ENCODE measurements at regions not wholly inside any gene's neighbourhood (a gene's known extent, or its start where the extent isn't known, plus 50 kb on each side); places are given as distances from the start of the nearest gene placed in this dataset.

DNA sequence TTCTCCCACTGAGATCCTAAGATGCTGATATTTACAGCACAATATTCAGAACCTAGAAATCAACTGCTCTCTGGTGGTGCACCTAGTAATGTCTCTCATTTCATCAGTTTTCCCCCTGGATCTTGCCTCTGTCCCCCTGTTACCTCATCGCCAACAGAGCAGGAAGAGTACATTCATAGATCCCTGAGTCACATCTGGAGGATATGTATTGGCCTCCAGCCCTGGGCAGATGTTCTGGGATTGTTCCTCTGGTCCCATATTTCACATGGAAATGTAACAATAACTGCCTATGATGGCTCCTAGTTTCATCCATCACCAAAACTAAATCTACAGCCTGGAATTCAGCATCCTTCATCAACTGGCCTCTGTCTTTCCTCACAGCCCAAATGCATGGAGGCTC, 278.8 kb upstream of the SLC14A2 start:
- Histone ChIP-seq H3K27me3 (replicated peaks in 1 of 7) (no peaks in the 10 kb centered on the region), H3K4me3 (no peak overlapping the region), H3K27ac (no peak overlapping the region), H3K9me3 (no peaks in the 10 kb centered on the region), H3K4me1 (no peaks in the 10 kb centered on the region), H3K36me3 (no peaks in the 10 kb centered on the region)
- intact Hi-C loops (cut with DNase I; ENCODE audit: low total_unique reads) = no loop called here
- DNase-seq = no peak
- 63 to 95% (median 79%) methylated on average over 1 of the region's 1 CpG for WGBS, 5 donors
- TF ChIP-seq, protein P1, sequence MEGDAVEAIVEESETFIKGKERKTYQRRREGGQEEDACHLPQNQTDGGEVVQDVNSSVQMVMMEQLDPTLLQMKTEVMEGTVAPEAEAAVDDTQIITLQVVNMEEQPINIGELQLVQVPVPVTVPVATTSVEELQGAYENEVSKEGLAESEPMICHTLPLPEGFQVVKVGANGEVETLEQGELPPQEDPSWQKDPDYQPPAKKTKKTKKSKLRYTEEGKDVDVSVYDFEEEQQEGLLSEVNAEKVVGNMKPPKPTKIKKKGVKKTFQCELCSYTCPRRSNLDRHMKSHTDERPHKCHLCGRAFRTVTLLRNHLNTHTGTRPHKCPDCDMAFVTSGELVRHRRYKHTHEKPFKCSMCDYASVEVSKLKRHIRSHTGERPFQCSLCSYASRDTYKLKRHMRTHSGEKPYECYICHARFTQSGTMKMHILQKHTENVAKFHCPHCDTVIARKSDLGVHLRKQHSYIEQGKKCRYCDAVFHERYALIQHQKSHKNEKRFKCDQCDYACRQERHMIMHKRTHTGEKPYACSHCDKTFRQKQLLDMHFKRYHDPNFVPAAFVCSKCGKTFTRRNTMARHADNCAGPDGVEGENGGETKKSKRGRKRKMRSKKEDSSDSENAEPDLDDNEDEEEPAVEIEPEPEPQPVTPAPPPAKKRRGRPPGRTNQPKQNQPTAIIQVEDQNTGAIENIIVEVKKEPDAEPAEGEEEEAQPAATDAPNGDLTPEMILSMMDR (IDR thresholded peaks at IDR 0.05 in 8 of 11, conservative IDR thresholded peaks at IDR 0.05 in 3 of 11) = no peak
- TF ChIP-seq POLR2A (IDR thresholded peaks at IDR 0.05) (no peak), POLR2AphosphoS5 (IDR thresholded peaks at IDR 0.05) (no peak)

DNA sequence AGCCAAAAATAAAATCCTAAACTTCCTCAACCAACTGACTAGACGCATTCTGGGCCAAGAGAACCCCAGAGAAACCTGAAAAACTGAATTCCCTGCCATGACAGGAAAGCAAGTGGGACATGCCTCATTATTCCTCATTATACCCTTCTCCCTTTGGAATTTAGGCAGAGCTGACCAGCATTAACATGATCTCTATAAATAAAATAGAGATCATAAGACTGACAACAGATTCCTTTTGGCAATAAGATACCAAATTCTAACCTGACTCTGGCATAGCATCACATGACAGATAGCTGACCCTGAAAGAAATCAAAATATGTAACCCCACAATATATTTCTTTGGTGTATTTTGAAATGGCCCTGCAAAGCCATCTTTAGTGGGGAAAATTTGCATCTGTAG, 277.8 kb upstream of the SLC14A2 start:
- TF ChIP-seq POLR2AphosphoS5 (IDR thresholded peaks at IDR 0.05) = no peak
- no peak for TF ChIP-seq POLR2A (IDR thresholded peaks at IDR 0.05)
- TF ChIP-seq, protein P1 (IDR thresholded peaks at IDR 0.05 in 8 of 11, conservative IDR thresholded peaks at IDR 0.05 in 3 of 11) = no peak
- Histone ChIP-seq H3K27me3 (replicated peaks in 1 of 7) (no peaks in the 10 kb centered on the region), H3K27ac (no peak overlapping the region), H3K9me3 (no peaks in the 10 kb centered on the region), H3K4me3 (no peak overlapping the region), H3K4me1 (no peaks in the 10 kb centered on the region), H3K36me3 (no peaks in the 10 kb centered on the region)
- intact Hi-C loops (cut with DNase I; ENCODE audit: low total_unique reads) = no loop called here
- 67 to 78% (median 69%) methylated on average over 1 of the region's 1 CpG for WGBS, 5 donors
- no peak for DNase-seq

DNA sequence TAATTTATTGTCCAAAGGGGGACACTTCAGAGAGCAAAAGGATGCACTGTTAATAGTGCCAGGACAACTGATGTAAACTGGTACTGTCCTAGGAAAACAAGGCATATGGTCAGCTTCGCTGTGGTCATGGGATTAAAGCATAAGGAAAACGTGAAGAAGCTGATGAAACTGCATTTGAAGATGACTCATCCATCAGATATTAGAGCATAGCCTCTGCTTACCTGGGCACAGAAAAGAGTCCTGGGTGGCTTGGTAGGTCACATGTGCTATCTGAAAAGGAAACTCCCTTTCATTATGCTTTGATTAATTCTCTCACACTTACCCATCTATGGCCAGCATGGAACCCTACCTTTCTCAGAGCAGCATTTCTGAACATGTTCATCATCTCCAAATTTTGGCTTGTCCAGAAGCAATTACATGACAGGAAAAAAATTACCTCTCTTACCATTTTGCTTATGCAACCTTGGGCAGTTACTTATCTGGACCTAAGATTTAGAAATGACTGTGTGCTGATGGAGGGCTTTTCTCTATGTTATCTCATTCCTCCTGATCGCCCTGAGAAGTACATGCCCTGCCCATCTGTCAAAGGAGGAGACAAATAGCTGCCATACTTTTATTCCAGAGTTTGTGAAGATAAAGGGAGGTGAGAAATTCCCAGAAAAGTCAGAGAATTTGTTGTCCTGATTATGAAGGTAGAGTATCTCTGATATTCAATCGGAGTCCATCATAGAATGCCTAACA, 275.3 kb upstream of the SLC14A2 start:
- TF ChIP-seq POLR2AphosphoS5 (IDR thresholded peaks at IDR 0.05) (no peak), POLR2A (IDR thresholded peaks at IDR 0.05) (no peak)
- TF ChIP-seq, protein P1 (IDR thresholded peaks at IDR 0.05 in 8 of 11, conservative IDR thresholded peaks at IDR 0.05 in 3 of 11) = no peak
- DNase-seq = no peak
- Histone ChIP-seq H3K36me3 (no peaks in the 10 kb centered on the region), H3K4me1 (no peaks in the 10 kb centered on the region), H3K27me3 (replicated peaks in 1 of 7) (no peaks in the 10 kb centered on the region), H3K4me3 (no peak overlapping the region), H3K27ac (no peak overlapping the region), H3K9me3 (no peaks in the 10 kb centered on the region)
- intact Hi-C loops (cut with DNase I; ENCODE audit: low total_unique reads) = no loop called here
- 66 to 85% (median 72%) methylated on average over 4 of the region's 4 CpGs for WGBS, 5 donors

DNA sequence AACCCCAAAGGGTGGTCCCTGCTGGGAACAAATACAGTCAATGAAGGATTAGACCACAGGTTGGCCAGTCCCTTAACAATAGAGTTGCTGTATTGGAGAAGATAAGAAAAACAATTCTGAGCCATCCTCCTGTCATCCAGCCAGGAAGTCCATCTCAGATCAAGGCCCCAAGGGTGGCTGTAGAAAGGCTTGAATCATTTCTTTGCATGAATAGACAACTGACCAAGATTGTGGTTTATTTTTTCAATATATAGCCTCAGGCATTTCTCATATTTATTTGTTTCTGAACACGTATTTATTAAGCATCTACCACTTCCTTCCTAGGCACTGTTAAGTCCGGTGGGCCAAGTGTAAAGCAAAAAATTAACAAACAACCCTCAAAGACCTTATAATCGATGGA, 274.4 kb upstream of the SLC14A2 start:
- Histone ChIP-seq H3K9me3 (no peaks in the 10 kb centered on the region), H3K36me3 (no peaks in the 10 kb centered on the region), H3K4me1 (no peaks in the 10 kb centered on the region), H3K27ac (no peak overlapping the region), H3K4me3 (no peak overlapping the region), H3K27me3 (replicated peaks in 1 of 7) (no peaks in the 10 kb centered on the region)
- intact Hi-C loops (cut with DNase I; ENCODE audit: low total_unique reads) = no loop called here
- TF ChIP-seq, protein P1 (IDR thresholded peaks at IDR 0.05 in 8 of 11, conservative IDR thresholded peaks at IDR 0.05 in 3 of 11) = no peak
- no peak for TF ChIP-seq POLR2A (IDR thresholded peaks at IDR 0.05)
- DNase-seq = no peak
- 59 to 78% (median 69%) methylated on average over 3 of the region's 3 CpGs for WGBS, 5 donors
